Esophagus muscularis mucosa (tissue), 2 donors: ENCODE measurements at regions not wholly inside any gene's neighbourhood (a gene's known extent, or its start where the extent isn't known, plus 50 kb on each side); places are given as distances from the start of the nearest gene placed in this dataset.

ENCODE experiments used
- EP300 ChIP-seq: sonication (generic); formaldehyde crosslinking; IDR thresholded peaks from one replicate; pipeline ENCODE4 v1.6.1; 2017; ENCODE audit warnings: antibody characterized with exemption
- POLR2A ChIP-seq: fragments of 450-650 bp; IDR thresholded peaks from one replicate; pipeline ENCODE4 v1.6.1; 2017; ENCODE audit warnings: antibody characterized with exemption, moderate library complexity, mild to moderate bottlenecking, low read depth

GRCh38 chr13:91185294-91185863 lies 162.1 kb upstream of the MIR17HG start:
- TF ChIP-seq EP300: no peak
- TF ChIP-seq POLR2A: no peak
